HG03175 (cell line): ENCODE measurements at regions not wholly inside any gene's neighbourhood (a gene's known extent, or its start where the extent isn't known, plus 50 kb on each side); places are given as distances from the start of the nearest gene placed in this dataset.

Experiments
- ATAC-seq: cut with Tn5 transposase; IDR thresholded peaks from one replicate; pipeline ENCODE4 v1.9.1; 2021; ENCODE audit warnings: mild to moderate bottlenecking, moderate library complexity; ENCODE audit not compliant: unreplicated experiment

GRCh38 chr1:25042331-25043227 is 112.5 kb upstream of the RUNX3 start:
- no peak for ATAC-seq

DNA sequence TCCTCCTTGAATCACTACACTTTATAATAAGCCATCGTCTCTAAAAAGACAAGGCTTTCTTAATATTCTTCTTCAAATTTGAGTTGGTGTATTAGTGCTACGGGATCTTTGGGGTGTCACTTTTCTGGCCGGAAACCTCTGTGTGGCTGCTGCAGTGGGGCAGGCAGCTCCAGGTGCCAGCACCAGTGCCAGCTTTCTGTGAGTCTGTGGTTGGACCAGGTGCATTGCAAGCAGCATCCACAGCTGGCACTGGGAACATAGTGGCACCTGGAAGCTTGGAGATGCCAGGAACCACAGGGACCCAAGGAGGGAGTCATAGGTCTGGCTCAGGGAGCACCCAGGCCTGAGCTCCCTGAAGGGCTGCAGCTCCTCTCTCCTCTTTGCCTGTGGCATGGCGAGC is 111.8 kb upstream of the RUNX3 start:
- ATAC-seq: no peak

DNA sequence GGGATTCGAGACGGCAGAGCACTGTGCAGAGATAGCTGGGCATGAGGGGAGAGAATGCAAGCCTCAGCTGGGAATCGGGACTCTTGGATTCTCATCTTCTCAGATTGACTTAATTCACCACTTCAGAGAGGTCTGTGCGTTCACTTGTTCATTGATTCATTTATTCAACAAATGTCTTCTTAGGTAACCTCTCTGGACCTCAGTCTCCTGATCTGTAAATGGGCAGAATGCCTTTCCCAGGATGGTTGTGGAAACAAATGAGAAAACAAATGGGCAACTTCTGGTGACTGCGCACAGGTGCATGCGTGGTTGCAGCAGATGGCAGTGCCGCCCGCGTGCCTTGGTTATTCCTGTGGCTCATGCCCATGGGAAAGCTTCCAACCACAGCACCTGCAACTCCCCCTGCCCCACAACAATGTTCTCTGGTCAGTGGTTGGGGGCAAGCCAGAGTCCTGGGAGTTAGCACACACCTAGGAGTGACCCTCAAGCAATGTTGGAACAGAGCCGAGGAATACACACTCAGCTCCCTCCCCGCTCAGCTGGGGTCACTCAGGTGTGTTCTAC is 110.1 kb upstream of the RUNX3 start:
- no peak for ATAC-seq

DNA sequence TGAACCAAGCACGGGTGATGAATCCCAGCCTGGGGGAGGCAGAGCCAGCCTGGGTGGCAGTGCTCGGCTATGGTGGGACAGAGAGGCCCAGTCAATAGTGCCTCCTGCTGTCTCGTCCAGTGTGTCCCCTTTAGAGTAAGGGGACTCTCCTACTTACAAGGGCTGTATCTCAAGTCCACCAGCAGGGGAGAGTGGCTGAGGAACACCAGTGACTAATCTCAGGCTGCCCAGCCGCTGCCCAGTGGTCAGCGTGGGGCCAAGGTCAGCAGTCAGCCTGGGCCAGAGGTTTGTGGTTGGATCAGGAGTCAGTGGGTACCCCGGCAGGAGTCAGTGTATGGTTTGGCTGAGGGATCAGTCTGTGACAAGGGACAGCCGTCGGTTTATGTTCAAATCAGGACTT is 109.2 kb upstream of the RUNX3 start:
- ATAC-seq: no peak

- no peak for ATAC-seq
Measured at GRCh38 chr1:25038699-25039098, 108.6 kb upstream of the RUNX3 start.

- ATAC-seq: no peak
Measured at GRCh38 chr1:25037174-25038074, 107.3 kb upstream of the RUNX3 start.

DNA sequence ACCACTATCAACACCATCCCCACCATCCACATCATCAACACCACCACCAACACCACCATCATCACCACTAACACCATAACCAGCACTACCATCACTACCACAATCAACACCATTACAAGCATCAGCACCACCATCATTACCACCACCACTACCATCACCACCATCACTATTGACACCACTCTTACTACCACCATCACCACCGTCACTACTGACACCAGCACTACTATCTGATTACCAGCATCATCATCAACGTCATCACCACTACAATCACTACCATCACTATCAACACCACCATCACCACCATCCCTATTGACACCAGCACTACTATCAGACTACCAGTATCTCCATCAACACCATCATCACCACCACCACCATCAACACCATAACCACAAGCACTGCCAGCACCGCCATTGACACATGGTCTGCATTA is 106.1 kb upstream of the RUNX3 start:
- no peak for ATAC-seq

DNA sequence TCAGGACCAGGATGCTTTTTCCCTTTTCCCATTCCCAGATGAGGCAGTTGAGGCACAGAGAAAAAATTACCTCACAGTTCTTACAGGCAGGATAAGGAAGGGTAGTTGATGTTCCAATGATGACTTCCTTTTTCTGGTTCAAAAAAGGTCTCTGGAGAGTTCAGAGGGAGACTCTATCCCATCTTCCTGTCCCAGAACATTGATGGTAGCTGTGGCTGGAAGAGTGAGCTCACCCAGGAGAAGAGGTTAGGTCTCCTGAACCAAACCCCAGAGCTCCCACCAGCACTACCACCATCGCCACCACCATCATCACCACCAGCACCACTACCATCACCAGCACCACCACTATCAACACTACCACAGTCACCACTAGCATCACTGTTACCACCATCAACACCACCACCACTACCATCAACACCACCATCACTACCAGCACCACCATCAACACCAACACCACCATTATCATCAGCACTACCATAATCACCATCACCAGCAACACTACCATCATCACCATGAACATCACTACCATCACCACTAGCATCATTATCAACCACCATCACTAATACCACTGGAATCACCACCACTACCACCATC is 105.5 kb upstream of the RUNX3 start:
- no peak for ATAC-seq

GRCh38 chr1:25034736-25035522 is 104.9 kb upstream of the RUNX3 start:
- ATAC-seq: no peak

DNA sequence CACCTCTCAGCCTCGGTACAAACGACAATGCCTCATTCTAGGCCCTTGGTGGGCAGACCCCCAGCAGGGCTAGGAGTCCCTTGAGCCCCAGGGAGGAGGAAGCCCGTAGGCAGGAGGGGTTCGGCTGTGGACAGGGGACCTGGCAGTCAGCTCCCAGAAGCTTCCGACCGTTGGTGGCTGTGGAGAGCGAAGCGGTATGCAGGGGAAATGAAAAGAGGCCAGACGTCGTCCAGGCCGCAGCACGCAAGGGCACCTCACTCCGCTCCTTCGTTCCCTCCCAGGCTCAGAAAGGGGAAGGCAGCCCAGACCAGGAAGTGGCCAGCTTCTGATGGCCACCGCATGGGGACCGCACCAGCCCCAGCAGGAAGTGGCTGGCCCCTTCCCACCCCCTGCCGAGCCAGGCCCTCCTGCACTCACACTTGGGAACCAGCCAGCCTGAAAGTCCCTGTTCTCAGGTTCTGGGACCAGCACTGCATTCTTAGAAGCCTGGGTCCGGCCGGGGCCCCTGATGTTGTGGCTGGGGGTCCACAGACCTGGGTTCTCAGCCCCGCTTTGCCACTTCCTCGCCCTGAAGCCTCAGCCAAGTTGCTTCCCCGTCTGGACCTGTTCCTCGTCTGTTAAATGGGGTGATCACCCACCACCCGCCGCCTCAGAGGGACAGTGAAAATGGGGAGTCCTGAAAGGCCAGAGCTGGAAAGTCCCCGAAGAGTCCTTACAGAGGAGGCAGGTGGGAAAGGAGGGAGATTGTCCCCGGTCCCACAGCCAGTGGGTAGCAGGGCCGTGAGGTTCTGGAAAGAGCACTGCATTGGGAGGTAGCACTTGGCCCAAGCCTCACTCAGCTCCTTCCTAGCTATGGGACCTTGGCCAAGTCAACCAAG is 104.0 kb upstream of the RUNX3 start:
- ATAC-seq: no peak

DNA sequence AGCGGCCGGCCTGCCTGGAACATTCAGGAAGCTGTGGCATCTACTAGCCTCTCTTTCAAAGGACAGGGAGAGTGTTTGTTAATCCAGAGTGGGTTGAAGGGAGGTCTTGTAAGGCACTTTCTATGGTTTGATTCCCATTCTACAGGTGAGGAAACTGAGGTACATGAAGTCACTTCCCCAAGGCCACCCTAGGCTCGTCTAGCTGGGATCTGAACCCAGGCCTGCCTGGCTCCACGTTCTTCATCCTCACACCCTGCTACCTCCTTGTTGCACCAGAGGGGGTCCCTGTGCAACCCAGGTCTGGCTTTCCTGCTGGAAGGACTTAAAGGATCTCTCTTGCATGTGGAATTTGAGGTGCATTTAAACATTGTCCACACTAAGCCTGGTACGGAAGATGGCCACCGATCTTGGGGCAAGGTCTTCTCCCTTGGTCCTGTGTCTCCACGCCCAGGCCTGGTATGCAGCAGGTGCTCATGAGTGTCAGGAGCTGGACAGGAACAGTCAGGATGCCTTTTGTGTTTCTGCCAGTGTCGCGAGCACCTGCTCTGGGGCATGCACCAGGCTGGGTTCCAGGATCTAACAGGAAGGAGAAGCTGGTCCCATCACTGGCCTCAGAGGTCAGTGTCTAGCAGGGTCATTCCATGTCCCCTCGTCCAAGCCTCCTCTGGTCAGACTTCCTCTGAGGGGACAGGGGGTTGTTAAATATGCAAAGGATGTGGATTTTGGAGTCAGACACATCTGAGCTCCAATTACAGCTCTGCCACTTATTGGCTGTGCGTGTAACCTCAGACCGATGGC is 103.2 kb upstream of the RUNX3 start:
- ATAC-seq: no peak

GRCh38 chr1:25031966-25032667 is 102.0 kb upstream of the RUNX3 start:
- peak; percentile 55 for ATAC-seq

DNA sequence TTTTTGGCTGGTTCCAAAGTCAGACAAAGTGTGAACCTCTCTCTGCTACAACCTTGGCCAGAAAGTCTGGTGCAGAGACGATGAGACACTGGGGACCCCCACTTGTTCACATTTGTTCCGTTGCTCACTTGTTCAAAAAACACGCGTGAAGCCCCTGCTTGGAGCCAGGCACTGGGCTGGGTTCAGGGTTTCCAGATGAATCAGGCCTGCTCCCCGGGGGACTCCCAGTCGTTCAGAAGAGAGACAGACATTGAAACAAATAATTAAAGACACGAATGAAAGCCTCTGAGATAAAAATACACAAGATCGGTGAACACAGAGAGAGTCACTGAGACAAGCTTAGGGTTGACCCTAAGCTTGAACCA is 101.5 kb upstream of the RUNX3 start:
- peak; percentile 13 for ATAC-seq

DNA sequence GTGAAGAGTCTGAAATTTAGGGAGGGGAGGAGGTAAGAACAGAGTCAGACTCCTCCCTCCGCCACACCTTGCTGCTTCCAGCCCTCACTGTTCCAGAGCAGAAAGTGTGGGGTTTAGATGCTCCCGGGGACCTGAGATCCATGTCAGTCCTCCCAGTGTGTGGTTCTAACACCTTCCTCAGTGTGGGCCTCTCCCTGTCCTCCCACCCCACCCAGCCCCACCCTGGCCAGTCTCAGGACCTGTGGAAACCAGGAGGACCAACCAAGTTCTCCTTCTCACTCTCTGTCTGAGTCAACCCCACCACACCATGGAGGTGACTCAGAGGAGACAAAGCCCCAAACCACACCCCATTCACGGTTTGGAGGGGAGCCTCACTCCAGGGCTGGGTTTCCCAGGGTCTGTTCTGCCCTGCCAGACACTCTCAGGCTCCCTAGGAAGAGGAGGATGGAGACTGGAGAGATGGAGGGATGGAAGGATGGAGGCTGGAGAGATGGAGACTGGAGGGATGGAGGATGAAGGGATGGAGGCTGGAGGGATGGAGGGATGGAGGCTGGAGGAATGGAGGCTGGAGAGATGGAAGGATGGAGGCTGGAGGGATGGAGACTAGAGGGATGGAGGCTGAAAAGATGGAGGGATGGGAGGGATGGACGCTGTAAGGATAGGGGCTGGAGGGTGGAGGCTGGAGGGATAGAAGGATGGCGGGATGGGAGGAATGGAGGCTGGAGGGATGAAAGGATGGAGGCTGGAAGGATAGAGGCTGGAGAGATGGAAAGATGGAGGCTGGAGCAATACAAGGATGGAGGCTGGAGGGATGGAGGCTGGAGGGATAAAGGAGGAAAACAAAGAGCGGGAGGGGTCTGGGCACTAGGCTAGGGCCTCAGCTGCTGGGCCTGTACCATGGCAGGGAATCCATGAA is 100.9 kb upstream of the RUNX3 start:
- ATAC-seq: peak; percentile 59

DNA sequence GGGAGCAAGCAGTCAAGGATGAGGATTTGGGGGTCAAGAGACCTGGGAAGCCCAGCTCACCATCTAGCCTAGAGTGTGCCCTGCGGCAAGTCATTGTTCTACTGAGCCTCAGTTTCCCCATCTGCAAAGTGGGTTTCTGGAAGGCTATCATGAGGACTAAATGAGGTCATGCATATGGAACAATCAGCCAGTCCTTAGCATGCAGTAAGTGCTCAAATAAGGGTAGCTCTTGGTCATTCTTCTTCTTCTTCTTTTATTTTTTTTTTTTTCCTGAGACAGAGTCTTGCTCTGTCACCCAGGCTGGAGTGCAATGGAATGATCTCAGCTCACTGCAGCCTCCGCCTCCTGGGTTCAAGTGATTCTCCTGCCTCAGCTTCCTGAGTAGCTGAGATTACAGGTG is 99.9 kb upstream of the RUNX3 start:
- no peak for ATAC-seq

GRCh38 chr1:25028907-25029599 is 99.0 kb upstream of the RUNX3 start:
- ATAC-seq: no peak

- ATAC-seq: no peak
Measured at GRCh38 chr1:25028587-25028906, 98.5 kb upstream of the RUNX3 start.
